HepG2 (cell line): ENCODE measurements at regions not wholly inside any gene's neighbourhood (a gene's known extent, or its start where the extent isn't known, plus 50 kb on each side); places are given as distances from the start of the nearest gene placed in this dataset.

ENCODE experiments used
- ATAC-seq: fragments of 200-7000 bp; cut with Tn5 transposase; 3 replicates; pipeline ENCODE4 v1.9.1; 2020; ENCODE audit warnings: mild to moderate bottlenecking, moderate library complexity
- BruUV-seq: library from RNA; stranded (reverse); fragments of 400-500 nt; replicated peaks from 2 replicates; lab custom pipeline; 2021; lab: Mats Ljungman, UMichigan
- CTCF ChIA-PET: fragments of 300-600 bp; formaldehyde crosslinking; extraction: SDS; loops from one replicate; lab custom pipeline; 2021; ENCODE audit warnings: low total read pairs, inconsistent platforms, low intra/inter-chr PET ratio; lab: Yijun Ruan, JAX
- POLR2A ChIA-PET: fragments of 350-600 bp; sonication (Branson Sonifier 250); formaldehyde crosslinking; loops from one replicate; lab custom pipeline; 2020; ENCODE audit warnings: antibody characterized with exemption, inconsistent platforms; lab: Yijun Ruan, JAX
- DNase-seq: peaks from one replicate; pipeline ENCODE4 v3.0.0-alpha.2; 2015; ENCODE audit warnings: low spot score
- FAIRE-seq: peaks from 3 replicates; lab custom pipeline; 2011; peaks lifted over from hg19 to GRCh38; lab: Jason Lieb, UNC
- H2AFZ ChIP-seq: one replicate; pipeline ENCODE4 v1.6.1; 2011; ENCODE audit warnings: low read length, inconsistent platforms
- H3K27ac ChIP-seq: fragments of 300-600 bp; 3 replicates; pipeline ENCODE4 v1.8.0; 2011; ENCODE audit warnings: mixed run types, mild to moderate bottlenecking, mixed read lengths, low read length, inconsistent platforms; ENCODE audit not compliant: insufficient read depth; ENCODE audit errors: extremely low read length
- H3K27me3 ChIP-seq, 2 experiments: fragments of 200-600 bp in 1 of 2; 2 replicates in 1 of 2; 3 replicates in 1 of 2; pipeline versions ENCODE4 v1.6.0 to v1.8.0; 2011; ENCODE audit warnings: low read length in 2 of 2, mild to moderate bottlenecking in 2 of 2, moderate library complexity in 2 of 2, inconsistent platforms in 1 of 2; ENCODE audit not compliant: insufficient read depth in 2 of 2, control insufficient read depth in 1 of 2
- H3K36me3 ChIP-seq, 2 experiments: fragments of 200-600 bp in 1 of 2; replicated peaks in 1 of 2; 2 replicates in 1 of 2; 3 replicates in 1 of 2; pipeline versions ENCODE4 v1.5.1 to v1.8.0; 2011; ENCODE audit warnings: low read length in 2 of 2, inconsistent platforms in 1 of 2; ENCODE audit not compliant: insufficient read depth in 2 of 2, control insufficient read depth in 1 of 2
- H3K4me1 ChIP-seq: 2 replicates; pipeline ENCODE4 v1.5.1; 2012; ENCODE audit warnings: low read length, inconsistent platforms; ENCODE audit not compliant: insufficient read depth
- H3K4me2 ChIP-seq: 2 replicates; pipeline ENCODE4 v1.6.0; 2011; ENCODE audit warnings: low read depth, low read length, inconsistent platforms
- H3K4me3 ChIP-seq, 3 experiments: fragments of 200-600 bp in 1 of 3; sonication (generic), shearing (Covaris generic) in 1 of 3; replicated peaks in 1 of 3; 2 replicates each; pipeline ENCODE4 v1.5.1; 2011 to 2016; ENCODE audit warnings: low read length in 3 of 3, inconsistent platforms in 2 of 3, low read depth in 2 of 3, mild to moderate bottlenecking in 2 of 3, control low read depth in 1 of 3, mixed read lengths in 1 of 3; ENCODE audit not compliant: insufficient read depth in 1 of 3
- H3K79me2 ChIP-seq: one replicate; pipeline ENCODE4 v1.6.1; 2011; ENCODE audit warnings: low read length, inconsistent platforms; ENCODE audit not compliant: insufficient read depth
- H3K9ac ChIP-seq: 2 replicates; pipeline ENCODE4 v1.6.0; 2011; ENCODE audit warnings: mild to moderate bottlenecking, low read depth, low read length, inconsistent platforms; ENCODE audit not compliant: insufficient read depth
- H3K9me3 ChIP-seq: 2 replicates; pipeline ENCODE4 v1.5.1; 2012; ENCODE audit warnings: mild to moderate bottlenecking, low read length
- H4K20me1 ChIP-seq: 2 replicates; pipeline ENCODE4 v1.6.0; 2011; ENCODE audit warnings: inconsistent platforms, mild to moderate bottlenecking, low read length, moderate library complexity; ENCODE audit not compliant: insufficient read depth
- CC2D1A ChIP-seq: sonication (generic); formaldehyde crosslinking; IDR thresholded peaks from 2 replicates; pipeline ENCODE4 v1.8.1; 2023; ENCODE audit warnings: mild to moderate bottlenecking, missing genetic modification reagents
- MED13 ChIP-seq: sonication (generic); formaldehyde crosslinking; IDR thresholded peaks from 2 replicates; pipeline ENCODE4 v1.5.0; 2020; ENCODE audit warnings: missing genetic modification reagents
- MTF2 ChIP-seq: sonication (generic); formaldehyde crosslinking; IDR thresholded peaks from 2 replicates; pipeline ENCODE4 v1.5.0; 2020; ENCODE audit warnings: missing genetic modification reagents, borderline replicate concordance
- NFRKB ChIP-seq: fragments of 450-650 bp; IDR thresholded peaks from 2 replicates; pipeline ENCODE4 v1.6.1; 2017
- ZNF24 ChIP-seq: fragments of 450-650 bp; IDR thresholded peaks from 2 replicates; pipeline ENCODE4 v1.6.1; 2017; ENCODE audit warnings: antibody characterized with exemption, mild to moderate bottlenecking
- ZNF256 ChIP-seq: sonication (generic); formaldehyde crosslinking; conservative IDR thresholded peaks from 2 replicates; pipeline ENCODE4 v1.4.0; 2020; ENCODE audit warnings: missing genetic modification reagents
- WGBS: methylation state at CpG from one replicate; pipeline ENCODE4 v1.1.6; 2017; ENCODE audit warnings: low lambda C conversion rate; 5-methylcytosine and 5-hydroxymethylcytosine counted together
- in situ Hi-C: cut with HindIII; loops from 2 replicates; pipeline ENCODE4 v1.10.0; 2017; ENCODE audit warnings: low pct_unique_long_range_greater_than_20kb; ENCODE audit not compliant: extremely low pct_ligation_motif_present
- intact Hi-C: fragments of 100-400 bp; cut with micrococcal nuclease; formaldehyde crosslinking; loops from one replicate; pipeline ENCODE4 v1.10.0; 2022; ENCODE audit not compliant: unreplicated experiment

DNA sequence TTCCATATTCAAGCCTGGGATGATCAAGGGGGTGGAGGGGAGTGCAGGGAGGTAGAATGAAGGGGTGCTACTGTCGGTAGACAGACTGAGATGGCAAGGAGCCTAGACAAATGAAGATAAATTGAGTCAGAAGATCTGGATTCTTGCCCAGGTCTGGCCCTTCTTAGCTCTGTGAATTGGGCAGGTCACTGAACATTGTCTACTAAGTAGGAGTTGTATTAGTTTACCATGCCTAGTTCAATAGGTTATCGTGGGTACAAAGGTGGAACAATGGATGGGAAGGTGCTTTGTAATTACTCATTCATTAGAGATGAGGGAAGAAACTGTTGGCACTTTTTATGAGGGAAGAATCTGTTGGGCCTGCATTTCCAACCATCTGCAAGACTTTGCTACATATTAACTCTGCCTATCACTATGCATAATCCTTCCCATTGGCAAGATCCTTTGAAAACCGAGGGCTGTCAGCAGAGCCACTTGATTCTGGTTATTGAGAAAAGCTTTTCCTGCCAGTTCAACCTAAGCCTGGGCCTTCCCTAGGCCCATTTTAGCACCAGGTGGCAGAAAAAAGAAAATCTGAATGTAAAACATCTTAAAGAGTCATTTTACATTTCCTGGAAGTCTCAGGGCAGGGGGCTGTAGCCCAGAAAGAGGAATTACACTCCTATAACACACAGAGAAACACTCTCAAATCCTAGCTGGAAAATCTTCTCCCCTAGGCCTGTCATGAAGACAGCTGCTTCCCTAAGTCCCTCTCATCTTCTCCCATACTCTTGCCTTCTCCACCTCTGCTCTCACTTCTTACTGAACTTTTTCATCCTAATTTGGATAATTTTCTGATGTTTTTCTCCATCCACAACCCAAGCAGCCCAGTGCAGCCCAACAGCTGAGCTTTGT is 103.5 kb downstream of the CD24 start:
- H3K27me3 ChIP-seq, result no peaks in the 10 kb centered on the region; a peak in 1 of 5 replicates
- peaks cover 28% of the 10 kb centered on the region for H3K4me1 ChIP-seq
- ATAC-seq (no peak), DNase-seq (no peak), FAIRE-seq (no peak)
- in situ Hi-C loops (no loop called here), intact Hi-C loops (no loop called here)
- no peak overlapping the region for H3K27ac ChIP-seq
- TF ChIP-seq MED13, result no peak
- no peak for TF ChIP-seq MTF2 (CRISPR knock-in tag)
- no peak for TF ChIP-seq ZNF24
- ChIA-PET POLR2A (no interaction called here), CTCF (no interaction called here)
- H3K36me3 ChIP-seq, result no peaks in the 10 kb centered on the region
- no peaks in the 10 kb centered on the region for H3K79me2 ChIP-seq
- peaks cover 10% of the 10 kb centered on the region for H3K9me3 ChIP-seq
- WGBS, result 0% methylated on average over 3 of the region's 3 CpGs
- no peak overlapping the region for H3K4me2 ChIP-seq
- no peaks in the 10 kb centered on the region for H4K20me1 ChIP-seq
- no peak overlapping the region for H3K9ac ChIP-seq
- H2AFZ ChIP-seq, result no peak overlapping the region
- no peak overlapping the region for H3K4me3 ChIP-seq
- BruUV-seq, result no TSS peak

DNA sequence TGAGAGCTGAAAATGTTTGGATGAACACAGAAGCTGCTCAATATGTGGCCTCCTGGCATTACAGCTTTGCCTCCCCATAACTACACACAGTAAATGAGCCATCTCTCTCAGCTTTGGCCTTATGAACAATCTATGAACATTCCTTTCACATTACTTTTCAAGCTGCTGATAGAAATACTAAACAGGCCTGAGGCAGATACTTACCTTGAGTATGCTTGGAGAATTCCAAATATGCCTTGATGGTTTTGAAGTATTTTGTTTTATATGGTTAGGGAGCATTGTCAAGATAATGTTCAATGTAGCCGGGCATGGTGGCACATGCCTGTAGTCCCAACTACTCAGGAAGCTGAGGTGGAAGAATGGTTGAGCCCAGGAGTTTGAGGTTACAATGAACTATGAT is 104.5 kb downstream of the CD24 start:
- no peak overlapping the region for H3K27ac ChIP-seq
- DNase-seq (peak; percentile 29), ATAC-seq (no peak)
- intact Hi-C loops, result no loop called here
- no peaks in the 10 kb centered on the region for H3K79me2 ChIP-seq
- H2AFZ ChIP-seq, result no peak overlapping the region
- no TSS peak for BruUV-seq
- TF ChIP-seq NFRKB (no peak), CC2D1A (no peak), ZNF256 (CRISPR knock-in tag) (no peak)
- TF ChIP-seq, all 625 proteins: peak for 0
- in situ Hi-C loops, result no loop called here
- H3K9ac ChIP-seq, result no peak overlapping the region
- no peak overlapping the region for H3K4me3 ChIP-seq
- H3K36me3 ChIP-seq, result no peaks in the 10 kb centered on the region
- ChIA-PET POLR2A (no interaction called here), CTCF (no interaction called here)
- FAIRE-seq, result no peak
- H4K20me1 ChIP-seq, result no peaks in the 10 kb centered on the region
- no peak overlapping the region for H3K4me2 ChIP-seq
- WGBS, result 0% methylated on average over 1 of the region's 1 CpG
- no peaks in the 10 kb centered on the region for H3K9me3 ChIP-seq
- H3K27me3 ChIP-seq, result no peaks in the 10 kb centered on the region; a peak in 1 of 5 replicates
- peaks cover 22% of the 10 kb centered on the region for H3K4me1 ChIP-seq
